NT2/D1 (cell line): ENCODE measurements at regions not wholly inside any gene's neighbourhood (a gene's known extent, or its start where the extent isn't known, plus 50 kb on each side); places are given as distances from the start of the nearest gene placed in this dataset.

Experiments
- DNase-seq: peaks from one replicate; pipeline ENCODE4 v3.0.0-alpha.2; 2011; ENCODE audit warnings: low read depth, low spot score
- H3K27me3 ChIP-seq: 2 replicates; pipeline ENCODE4 v1.6.0; 2011; ENCODE audit warnings: mild to moderate bottlenecking; ENCODE audit not compliant: insufficient read length, insufficient read depth
- H3K36me3 ChIP-seq: 2 replicates; pipeline ENCODE4 v1.6.1; 2011; ENCODE audit warnings: mild to moderate bottlenecking, low read length, mixed read lengths; ENCODE audit not compliant: insufficient read depth, insufficient read length
- H3K4me1 ChIP-seq: 2 replicates; pipeline ENCODE4 v1.5.1; 2011; ENCODE audit not compliant: insufficient read depth, insufficient read length
- H3K4me3 ChIP-seq: 2 replicates; pipeline ENCODE4 v1.5.1; 2011; ENCODE audit warnings: low read depth; ENCODE audit not compliant: insufficient read length
- H3K9ac ChIP-seq: 2 replicates; pipeline ENCODE4 v1.6.0; 2011; ENCODE audit warnings: low read depth; ENCODE audit not compliant: insufficient read length
- H3K9me3 ChIP-seq: 2 replicates; pipeline ENCODE4 v1.5.1; 2011; ENCODE audit warnings: mild to moderate bottlenecking, low read length; ENCODE audit not compliant: insufficient read depth
- SUZ12 ChIP-seq: IDR thresholded peaks from 2 replicates; pipeline ENCODE4 v1.6.1; 2011; ENCODE audit not compliant: insufficient read length, insufficient read depth; ENCODE audit errors: extremely low read depth
- YY1 ChIP-seq: IDR thresholded peaks from 2 replicates; pipeline ENCODE4 v1.6.1; 2011; ENCODE audit not compliant: insufficient read length, insufficient read depth
- ZNF274 ChIP-seq: IDR thresholded peaks from 2 replicates; pipeline ENCODE4 v1.6.1; 2011; ENCODE audit warnings: mild to moderate bottlenecking, low read depth, low read length

GRCh38 chr10:110443239-110444003 is 54.3 kb upstream of the DUSP5 start:
- no peak overlapping the region for H3K4me3 ChIP-seq
- no peak for DNase-seq
- TF ChIP-seq YY1, result no peak
- TF ChIP-seq SUZ12, result no peak
- TF ChIP-seq ZNF274, result no peak
- no peaks in the 10 kb centered on the region for H3K4me1 ChIP-seq
- H3K9me3 ChIP-seq, result no peaks in the 10 kb centered on the region
- no peaks in the 10 kb centered on the region for H3K27me3 ChIP-seq
- H3K36me3 ChIP-seq, result no peaks in the 10 kb centered on the region
- H3K9ac ChIP-seq, result no peak overlapping the region

- no peak for DNase-seq
- Histone ChIP-seq H3K9ac (no peak overlapping the region), H3K9me3 (no peaks in the 10 kb centered on the region), H3K27me3 (no peaks in the 10 kb centered on the region), H3K36me3 (no peaks in the 10 kb centered on the region), H3K4me1 (no peaks in the 10 kb centered on the region), H3K4me3 (no peak overlapping the region)
- TF ChIP-seq SUZ12 (no peak), ZNF274 (no peak), YY1 (no peak)
Observed at GRCh38 chr10:110444004-110444337, 53.7 kb upstream of the DUSP5 start.

- Histone ChIP-seq H3K4me1 (no peaks in the 10 kb centered on the region), H3K4me3 (no peak overlapping the region), H3K36me3 (no peaks in the 10 kb centered on the region), H3K9ac (no peak overlapping the region), H3K9me3 (no peaks in the 10 kb centered on the region), H3K27me3 (no peaks in the 10 kb centered on the region)
- TF ChIP-seq YY1 (no peak), SUZ12 (no peak), ZNF274 (no peak)
- DNase-seq, result no peak
Observed at GRCh38 chr10:110445871-110446270, 51.8 kb upstream of the DUSP5 start.

GRCh38 chr10:110446277-110446676 is 51.4 kb upstream of the DUSP5 start:
- H3K4me3 ChIP-seq, result no peak overlapping the region
- H3K27me3 ChIP-seq, result no peaks in the 10 kb centered on the region
- DNase-seq, result no peak
- TF ChIP-seq YY1 (no peak), SUZ12 (no peak), ZNF274 (no peak)
- no peaks in the 10 kb centered on the region for H3K9me3 ChIP-seq
- no peak overlapping the region for H3K9ac ChIP-seq
- H3K36me3 ChIP-seq, result no peaks in the 10 kb centered on the region
- H3K4me1 ChIP-seq, result no peaks in the 10 kb centered on the region

GRCh38 chr10:110446954-110447608 is 50.6 kb upstream of the DUSP5 start:
- no peaks in the 10 kb centered on the region for H3K4me1 ChIP-seq
- TF ChIP-seq YY1 (no peak), ZNF274 (no peak), SUZ12 (no peak)
- H3K4me3 ChIP-seq, result no peak overlapping the region
- H3K27me3 ChIP-seq, result no peaks in the 10 kb centered on the region
- H3K36me3 ChIP-seq, result no peaks in the 10 kb centered on the region
- no peak overlapping the region for H3K9ac ChIP-seq
- no peaks in the 10 kb centered on the region for H3K9me3 ChIP-seq
- no peak for DNase-seq

- no peak for TF ChIP-seq ZNF274
- TF ChIP-seq SUZ12, result no peak
- no peak for TF ChIP-seq YY1
- no peaks in the 10 kb centered on the region for H3K27me3 ChIP-seq
- no peak for DNase-seq
- no peaks in the 10 kb centered on the region for H3K4me1 ChIP-seq
- H3K36me3 ChIP-seq, result no peaks in the 10 kb centered on the region
- H3K4me3 ChIP-seq, result no peak overlapping the region
- no peaks in the 10 kb centered on the region for H3K9me3 ChIP-seq
- H3K9ac ChIP-seq, result no peak overlapping the region
Observed at GRCh38 chr10:110447886-110448285, 49.8 kb upstream of the DUSP5 start.
